HG03064 (cell line): ENCODE measurements at regions not wholly inside any gene's neighbourhood (a gene's known extent, or its start where the extent isn't known, plus 50 kb on each side); places are given as distances from the start of the nearest gene placed in this dataset.

Experiments used
- ATAC-seq: cut with Tn5 transposase; IDR thresholded peaks from one replicate; pipeline ENCODE4 v1.9.1; 2021; ENCODE audit warnings: low read depth; ENCODE audit not compliant: unreplicated experiment

DNA sequence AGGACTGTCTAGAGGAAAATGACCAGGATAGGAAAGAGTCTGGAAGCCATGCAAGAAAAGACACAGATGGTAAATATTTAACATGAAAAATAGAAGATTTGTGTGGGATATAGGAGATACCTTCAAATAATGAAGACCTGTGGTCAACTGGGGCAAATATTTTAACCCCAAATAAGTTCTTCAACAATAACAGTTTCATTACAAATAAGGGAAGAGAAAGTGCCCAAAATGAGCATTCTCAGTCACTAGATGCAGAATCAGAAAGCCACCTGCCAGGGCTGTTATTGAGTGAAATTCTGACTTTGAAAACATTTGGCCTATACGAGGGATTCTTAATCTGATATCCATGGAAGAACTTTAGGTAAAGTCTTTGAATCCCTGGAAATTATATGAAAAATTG lies 231.2 kb upstream of the PLEKHG7 start:
- ATAC-seq: peak; percentile 30

GRCh38 chr12:92470608-92471021 lies 232.2 kb upstream of the PLEKHG7 start:
- ATAC-seq: no peak

DNA sequence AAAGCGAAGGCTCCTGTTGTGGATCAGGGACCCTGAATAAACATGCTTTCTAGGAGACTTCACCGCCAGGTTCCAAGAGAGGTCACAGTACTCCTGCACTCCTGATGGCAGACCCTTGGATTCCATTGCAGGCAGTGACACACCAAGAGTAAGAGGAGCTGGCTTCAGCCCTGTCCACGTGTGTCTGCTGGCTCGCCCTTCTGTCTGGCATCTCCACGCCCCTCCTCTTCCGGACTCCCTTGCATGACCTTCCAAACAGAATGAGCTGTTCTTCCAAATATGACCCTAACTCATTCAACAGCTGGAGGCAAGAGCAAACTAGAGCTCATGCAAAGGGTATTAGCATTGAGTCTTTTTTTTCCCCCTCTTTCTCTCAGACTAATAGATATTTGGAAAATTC lies 233.0 kb upstream of the PLEKHG7 start:
- ATAC-seq: no peak

DNA sequence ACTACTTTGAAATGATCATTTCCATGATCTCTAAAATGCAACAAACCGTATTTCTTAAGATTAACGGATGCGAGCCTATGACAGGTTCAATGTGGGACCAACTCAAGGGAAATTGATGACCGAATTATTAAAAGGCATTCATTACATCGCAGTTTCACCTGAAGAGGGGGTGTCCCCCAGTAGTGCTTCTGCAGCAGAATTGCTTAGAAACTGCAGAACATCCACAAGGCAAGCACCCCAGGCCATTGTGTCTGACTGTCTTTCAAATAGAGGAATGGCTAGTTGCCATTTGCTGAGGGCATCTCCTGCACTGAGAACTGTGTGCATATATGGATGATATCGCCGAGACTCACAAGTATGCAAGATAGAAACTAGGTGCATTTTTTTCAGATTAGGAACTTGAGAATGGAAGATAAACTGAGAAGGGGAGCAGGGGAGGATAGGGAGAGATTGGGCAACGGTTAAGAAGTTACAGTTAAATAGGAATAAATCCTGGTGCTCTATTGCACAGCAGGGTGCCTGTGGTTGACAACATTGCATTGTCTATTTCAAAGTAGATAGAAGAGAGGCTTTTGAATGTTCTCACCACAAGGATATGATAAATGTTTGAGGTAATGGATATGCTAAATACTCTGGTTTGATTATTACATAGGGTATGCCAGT lies 234.3 kb upstream of the PLEKHG7 start:
- no peak for ATAC-seq

GRCh38 chr12:92467886-92468285 lies 234.9 kb upstream of the PLEKHG7 start:
- ATAC-seq: no peak

DNA sequence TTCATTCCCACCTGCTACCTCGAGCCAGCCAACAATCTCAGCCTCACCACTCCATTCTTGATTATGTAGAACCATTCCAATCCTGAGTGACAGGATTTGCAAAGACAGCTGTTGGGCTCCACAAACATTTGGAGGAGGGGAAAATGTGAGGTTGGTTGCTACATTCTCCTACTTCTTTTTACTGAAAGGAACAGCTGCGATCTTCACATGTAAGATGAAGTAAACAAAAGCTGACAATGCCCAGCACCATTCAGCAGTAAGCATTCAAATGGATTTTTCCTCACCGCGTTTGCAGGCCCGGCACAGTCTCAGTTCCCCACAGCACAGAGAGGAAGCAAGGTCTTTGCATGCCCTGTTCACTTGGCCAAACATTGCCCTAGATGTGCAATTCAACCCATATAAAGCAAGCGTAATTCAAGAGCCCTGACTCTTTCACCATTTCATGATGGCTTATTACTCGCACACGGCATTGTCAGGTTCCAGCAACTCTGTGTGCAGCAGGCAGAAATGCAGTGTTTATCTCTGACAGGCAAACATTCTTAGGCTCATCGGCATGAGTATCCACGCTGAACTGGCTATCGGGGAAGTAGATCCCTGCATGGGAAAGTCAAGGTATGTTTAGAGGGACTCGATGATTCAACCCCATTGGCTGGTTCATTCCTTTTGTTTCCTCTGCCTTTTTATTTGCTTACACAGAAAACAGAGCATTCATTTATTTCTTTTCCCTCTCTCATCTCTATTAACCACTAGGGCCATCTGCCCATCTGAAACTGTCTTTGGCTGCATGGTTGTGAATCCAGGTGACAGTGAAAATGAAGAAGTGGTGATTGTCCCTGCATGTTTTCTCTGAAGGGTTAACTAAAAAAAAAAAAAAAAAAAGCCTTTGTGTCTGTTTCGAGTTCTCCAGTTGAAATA lies 236.1 kb upstream of the PLEKHG7 start:
- no peak for ATAC-seq

- ATAC-seq: no peak
These were observed 236.9 kb upstream of the PLEKHG7 start for GRCh38 chr12:92465786-92466295.

DNA sequence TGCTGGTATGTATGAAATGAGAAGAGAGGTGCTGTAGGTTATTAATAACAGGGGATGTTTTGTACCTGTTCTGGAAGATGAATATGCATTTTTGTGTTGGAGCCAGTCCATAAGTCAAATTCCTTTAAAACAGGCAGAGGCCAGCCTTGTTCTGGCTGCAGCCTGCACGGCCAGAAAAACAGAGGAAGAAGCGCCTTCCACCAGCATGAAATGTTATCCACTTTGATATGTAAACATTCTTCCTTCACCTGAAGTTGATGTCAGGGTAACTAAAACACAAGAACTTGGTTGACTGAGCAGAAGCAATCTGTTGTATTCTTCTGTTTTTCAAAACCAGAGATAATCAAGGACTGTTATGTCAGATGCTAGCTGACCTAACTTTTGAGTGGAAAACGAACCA lies 237.9 kb upstream of the PLEKHG7 start:
- no peak for ATAC-seq

- ATAC-seq: no peak
These were observed 239.6 kb upstream of the PLEKHG7 start for GRCh38 chr12:92463171-92463570.

DNA sequence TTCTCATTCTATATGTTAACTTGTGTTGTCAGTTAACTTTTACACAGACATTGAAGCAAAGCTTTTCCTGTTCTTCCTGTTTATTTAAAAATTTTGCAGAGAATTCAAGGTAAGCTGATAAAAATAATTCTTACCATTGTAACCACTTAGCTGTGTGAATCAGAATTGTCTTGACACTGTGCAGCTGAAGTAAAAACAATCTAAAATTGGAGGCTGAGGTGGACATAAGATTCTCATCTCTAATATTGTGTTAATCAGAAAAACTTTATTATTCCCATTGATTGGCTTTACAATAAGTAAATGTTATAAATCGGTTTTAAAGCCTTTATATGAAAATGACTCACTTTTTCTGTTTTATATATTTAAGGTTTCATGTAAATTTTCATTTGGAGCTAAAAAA lies 240.3 kb upstream of the PLEKHG7 start:
- ATAC-seq: no peak

DNA sequence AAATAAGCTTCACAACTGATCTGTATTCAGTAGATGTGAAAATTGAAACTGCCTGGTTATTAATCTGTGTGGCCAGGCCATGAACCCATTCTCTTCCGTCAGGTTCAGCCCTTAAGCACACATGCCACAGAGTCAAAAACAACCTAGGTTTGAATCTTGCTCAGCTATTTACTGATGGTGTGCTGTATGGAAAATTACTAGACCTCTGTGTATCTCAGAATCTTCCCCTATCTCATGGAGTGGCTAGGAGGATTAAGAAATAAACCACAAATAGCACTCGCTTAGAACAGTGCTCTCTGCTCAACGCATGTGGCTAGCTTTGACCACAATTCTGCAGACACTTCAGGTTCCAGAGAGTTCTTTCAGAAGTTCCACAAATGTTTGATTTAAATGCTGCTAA lies 240.7 kb upstream of the PLEKHG7 start:
- peak; percentile 65 for ATAC-seq

DNA sequence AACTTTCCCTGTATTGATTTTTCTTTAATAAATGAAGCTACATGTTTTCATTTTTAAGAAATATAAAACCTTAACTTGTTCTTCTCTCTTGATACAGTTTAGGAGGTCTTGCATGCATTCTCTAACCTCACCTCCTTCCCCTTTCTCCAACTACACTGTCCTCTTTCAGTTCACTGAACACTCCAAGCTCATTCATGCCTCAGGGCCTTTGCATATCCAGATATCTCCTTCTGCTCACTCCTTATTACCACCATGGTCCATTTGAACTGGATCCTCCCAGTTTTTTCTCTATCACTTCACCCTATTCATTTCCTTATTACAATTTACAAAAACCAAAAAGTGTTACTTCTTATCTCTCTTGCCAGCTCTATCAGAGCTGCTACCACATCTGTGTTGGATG lies 242.9 kb upstream of the PLEKHG7 start:
- no peak for ATAC-seq

GRCh38 chr12:92458996-92459395 lies 243.8 kb upstream of the PLEKHG7 start:
- ATAC-seq: no peak

- ATAC-seq: no peak
These were observed 245.2 kb upstream of the PLEKHG7 start for GRCh38 chr12:92457458-92458180.

DNA sequence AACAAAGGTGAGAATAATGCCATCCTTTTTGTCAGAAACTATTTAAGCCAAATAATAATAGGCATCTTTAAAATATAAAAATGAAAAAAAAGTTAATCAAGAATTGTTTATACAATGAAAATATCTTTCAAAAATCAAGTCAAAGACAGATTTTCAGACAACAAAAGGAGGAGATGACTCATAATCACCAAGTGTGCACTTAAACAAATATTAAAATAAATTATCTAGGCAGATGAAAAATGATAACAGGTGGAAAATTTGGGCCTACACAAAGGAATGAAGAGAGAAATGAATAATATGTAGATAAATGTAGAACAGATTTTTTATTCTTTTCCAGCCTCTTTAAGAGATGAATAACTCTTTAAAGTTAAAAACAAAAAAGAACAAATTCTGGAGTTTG lies 250.0 kb upstream of the PLEKHG7 start:
- ATAC-seq: no peak

DNA sequence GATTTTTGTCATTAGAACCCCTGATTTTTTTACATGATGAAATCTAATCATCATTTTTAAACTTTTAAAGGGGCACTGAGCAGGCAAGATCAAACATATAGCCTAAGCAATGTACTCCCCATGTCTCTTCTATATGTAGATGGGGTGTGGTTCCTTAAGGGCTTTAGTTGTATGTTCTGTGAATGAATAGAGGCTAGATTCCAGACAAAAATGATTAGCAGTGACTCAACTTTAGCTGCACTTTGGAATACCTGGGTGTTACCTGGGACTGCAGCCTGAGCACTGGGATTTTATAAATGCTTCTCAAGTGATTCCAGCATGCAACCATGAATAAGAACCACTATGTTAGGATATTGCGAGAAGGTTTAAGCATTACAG lies 256.7 kb upstream of the PLEKHG7 start:
- no peak for ATAC-seq

GRCh38 chr12:92445253-92446082 lies 257.3 kb upstream of the PLEKHG7 start:
- ATAC-seq: peak; percentile 85

DNA sequence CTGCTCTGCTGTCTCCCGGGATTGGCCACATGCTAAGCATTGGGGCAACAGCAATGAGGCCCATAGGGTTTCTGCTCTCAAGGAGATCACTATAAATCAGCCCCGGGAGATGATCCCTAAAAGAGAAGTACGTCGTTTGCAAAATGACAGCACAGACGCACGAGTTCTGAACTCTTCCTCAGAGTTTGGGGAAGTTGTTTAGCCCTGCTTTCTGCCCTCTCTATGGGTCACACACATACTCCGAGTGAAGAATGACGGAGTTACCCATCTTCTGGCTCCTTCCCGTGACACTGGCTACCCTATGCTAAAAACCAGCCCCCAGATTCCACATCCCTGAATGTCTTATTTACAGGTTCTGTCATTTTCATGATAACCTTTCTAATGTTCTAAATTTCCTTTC lies 258.0 kb upstream of the PLEKHG7 start:
- peak; percentile 32 for ATAC-seq

- no peak for ATAC-seq
These were observed 260.0 kb upstream of the PLEKHG7 start for GRCh38 chr12:92442782-92443181.

DNA sequence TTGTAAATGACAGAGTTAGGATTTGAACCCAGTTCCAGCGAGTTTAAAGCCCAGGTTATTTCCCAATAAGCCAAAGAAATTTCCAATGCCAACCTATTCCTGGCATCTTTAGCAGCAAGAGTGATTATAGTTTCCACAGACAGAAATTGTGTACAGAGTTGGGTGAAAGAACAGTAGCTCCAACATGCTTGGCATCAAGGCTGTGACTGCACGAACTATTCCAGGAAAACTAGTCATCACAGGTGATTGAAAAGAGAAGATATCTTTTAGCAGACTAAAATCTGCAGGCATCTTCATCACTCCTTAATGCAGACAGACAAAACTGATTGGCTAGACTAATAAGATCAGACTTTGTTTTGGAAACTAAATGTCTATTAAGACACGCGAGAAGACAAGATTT lies 262.7 kb upstream of the PLEKHG7 start:
- no peak for ATAC-seq
